ENCODE measurements at regions not wholly inside any gene's neighbourhood (a gene's known extent, or its start where the extent isn't known, plus 50 kb on each side); places are given as distances from the start of the nearest gene placed in this dataset.

DNA sequence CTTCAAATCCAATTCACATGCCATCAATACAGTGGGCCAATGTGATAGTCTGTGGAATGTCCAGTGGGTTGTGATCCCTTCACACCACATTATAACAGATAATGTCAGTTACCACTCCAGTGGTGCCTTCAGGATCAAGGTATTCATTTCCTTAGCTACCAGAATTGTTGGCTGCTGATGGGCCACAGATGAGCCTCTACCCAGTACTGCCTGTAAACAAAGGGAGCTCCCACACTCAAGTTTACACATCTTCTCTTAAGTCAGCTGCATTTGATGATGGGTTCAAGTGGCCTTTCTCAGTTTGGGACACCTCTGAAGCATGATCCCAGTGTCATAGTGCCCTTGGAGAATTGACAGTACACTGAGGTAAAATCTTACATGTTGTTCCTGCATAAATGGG is 477.0 kb upstream of the CD180 start:
- H3K9ac ChIP-seq (ENCODE audit: control insufficient read depth, insufficient read depth, low read length) = no peak overlapping the region
- BruUV-seq (replicated peaks) = no TSS peak
- ChIA-PET RAD21 (ENCODE audit: unreplicated experiment) (no interaction called here), SMC1A (ENCODE audit: uncharacterized antibody, unreplicated experiment) (no interaction called here), POLR2A (interaction anchor here (0.5 kb wide), 1 partner anchor 116 kb away, joined by 4 read pairs; no protein-coding TSS in a partner anchor), CTCF (no interaction called here)
- no peak overlapping the region for H2AFZ ChIP-seq (ENCODE audit: control insufficient read depth, low read depth, low read length)
- H4K20me1 ChIP-seq (ENCODE audit: control insufficient read depth, insufficient read depth) = no peaks in the 10 kb centered on the region
- FAIRE-seq = no peak
- H3K27ac ChIP-seq (ENCODE audit: control insufficient read depth, insufficient read depth) = no peak overlapping the region
- intact Hi-C loops (cut with micrococcal nuclease; ENCODE audit: unreplicated experiment) = no loop called here
- H3K4me3 ChIP-seq = no peak overlapping the region
- H3K36me3 ChIP-seq (ENCODE audit: control insufficient read depth in 2 of 2, insufficient read depth in 2 of 2, low read length in 1 of 2) = no peaks in the 10 kb centered on the region
- in situ Hi-C loops (cut with MboI) = no loop called here
- TF ChIP-seq CHD4 (IDR thresholded peaks at IDR 0.05) (no peak), RAD51 (IDR thresholded peaks at IDR 0.05) (no peak), NFYB (IDR thresholded peaks at IDR 0.05; ENCODE audit: insufficient read depth, low read depth, low read length) (no peak)
- TF ChIP-seq, protein P1, sequence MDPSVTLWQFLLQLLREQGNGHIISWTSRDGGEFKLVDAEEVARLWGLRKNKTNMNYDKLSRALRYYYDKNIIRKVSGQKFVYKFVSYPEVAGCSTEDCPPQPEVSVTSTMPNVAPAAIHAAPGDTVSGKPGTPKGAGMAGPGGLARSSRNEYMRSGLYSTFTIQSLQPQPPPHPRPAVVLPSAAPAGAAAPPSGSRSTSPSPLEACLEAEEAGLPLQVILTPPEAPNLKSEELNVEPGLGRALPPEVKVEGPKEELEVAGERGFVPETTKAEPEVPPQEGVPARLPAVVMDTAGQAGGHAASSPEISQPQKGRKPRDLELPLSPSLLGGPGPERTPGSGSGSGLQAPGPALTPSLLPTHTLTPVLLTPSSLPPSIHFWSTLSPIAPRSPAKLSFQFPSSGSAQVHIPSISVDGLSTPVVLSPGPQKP (IDR thresholded peaks at IDR 0.05; ENCODE audit: low read depth, low read length) = no peak
- TF ChIP-seq, protein P2, sequence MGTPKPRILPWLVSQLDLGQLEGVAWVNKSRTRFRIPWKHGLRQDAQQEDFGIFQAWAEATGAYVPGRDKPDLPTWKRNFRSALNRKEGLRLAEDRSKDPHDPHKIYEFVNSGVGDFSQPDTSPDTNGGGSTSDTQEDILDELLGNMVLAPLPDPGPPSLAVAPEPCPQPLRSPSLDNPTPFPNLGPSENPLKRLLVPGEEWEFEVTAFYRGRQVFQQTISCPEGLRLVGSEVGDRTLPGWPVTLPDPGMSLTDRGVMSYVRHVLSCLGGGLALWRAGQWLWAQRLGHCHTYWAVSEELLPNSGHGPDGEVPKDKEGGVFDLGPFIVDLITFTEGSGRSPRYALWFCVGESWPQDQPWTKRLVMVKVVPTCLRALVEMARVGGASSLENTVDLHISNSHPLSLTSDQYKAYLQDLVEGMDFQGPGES (IDR thresholded peaks at IDR 0.05) = no peak
- DNase-seq (ENCODE audit: low read depth, low spot score) = no peak
- no peaks in the 10 kb centered on the region for H3K9me3 ChIP-seq (replicated peaks; ENCODE audit: control insufficient read depth, insufficient read depth, low read length)
- no peak for ATAC-seq
- H3K4me2 ChIP-seq (ENCODE audit: control insufficient read depth, insufficient read depth) = no peak overlapping the region
- no peaks in the 10 kb centered on the region for H3K4me1 ChIP-seq (ENCODE audit: control insufficient read depth, insufficient read depth, low read length)
- H3K27me3 ChIP-seq (replicated peaks in 1 of 2; ENCODE audit: control insufficient read depth in 2 of 2, insufficient read depth in 2 of 2, low read length in 1 of 2) = no peaks in the 10 kb centered on the region
- no peaks in the 10 kb centered on the region for H3K79me2 ChIP-seq (ENCODE audit: control insufficient read depth, insufficient read depth, low read length)

DNA sequence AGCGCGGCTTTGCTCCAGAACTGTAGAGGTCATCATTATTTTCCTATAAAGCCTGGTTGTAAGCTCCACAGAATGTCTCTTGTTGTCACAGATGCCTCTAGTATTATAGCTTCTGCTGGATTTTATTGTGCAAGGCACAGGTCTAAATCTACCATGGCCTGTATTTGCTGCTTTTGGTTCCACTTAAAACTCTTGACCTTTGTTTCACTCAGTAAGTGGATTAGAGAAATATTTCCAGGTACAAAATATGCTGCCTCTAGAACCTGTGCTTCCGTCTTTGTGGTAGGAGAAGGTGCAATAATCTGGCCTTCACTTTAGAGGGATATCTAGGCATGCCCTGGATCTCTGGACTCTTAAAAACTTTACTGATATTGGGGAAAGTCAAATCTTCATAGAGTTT is 476.6 kb upstream of the CD180 start:
- FAIRE-seq (no peak), ATAC-seq (no peak), DNase-seq (ENCODE audit: low read depth, low spot score) (no peak)
- POLR2A ChIA-PET = no interaction called here
- Histone ChIP-seq H3K9me3 (replicated peaks; ENCODE audit: control insufficient read depth, insufficient read depth, low read length) (no peaks in the 10 kb centered on the region), H3K27ac (ENCODE audit: control insufficient read depth, insufficient read depth) (no peak overlapping the region), H3K79me2 (ENCODE audit: control insufficient read depth, insufficient read depth, low read length) (no peaks in the 10 kb centered on the region), H3K9ac (ENCODE audit: control insufficient read depth, insufficient read depth, low read length) (no peak overlapping the region), H3K4me1 (ENCODE audit: control insufficient read depth, insufficient read depth, low read length) (no peaks in the 10 kb centered on the region), H2AFZ (ENCODE audit: control insufficient read depth, low read depth, low read length) (no peak overlapping the region), H3K36me3 (ENCODE audit: control insufficient read depth in 2 of 2, insufficient read depth in 2 of 2, low read length in 1 of 2) (no peaks in the 10 kb centered on the region), H3K4me3 (no peak overlapping the region), H4K20me1 (ENCODE audit: control insufficient read depth, insufficient read depth) (no peaks in the 10 kb centered on the region), H3K27me3 (replicated peaks in 1 of 2; ENCODE audit: control insufficient read depth in 2 of 2, insufficient read depth in 2 of 2, low read length in 1 of 2) (no peaks in the 10 kb centered on the region), H3K4me2 (ENCODE audit: control insufficient read depth, insufficient read depth) (no peak overlapping the region)
- CTCF ChIA-PET = no interaction called here
- SMC1A ChIA-PET (ENCODE audit: uncharacterized antibody, unreplicated experiment) = no interaction called here
- RAD21 ChIA-PET (ENCODE audit: unreplicated experiment) = no interaction called here
- intact Hi-C loops (cut with micrococcal nuclease; ENCODE audit: unreplicated experiment) (no loop called here), in situ Hi-C loops (cut with MboI) (no loop called here)
- BruUV-seq (replicated peaks) = no TSS peak
- 81% methylated on average over 3 of the region's 3 CpGs for WGBS (ENCODE audit: insufficient coverage, insufficient replicate concordance, low lambda C conversion rate, missing lambda C conversion rate)
- TF ChIP-seq EGR1 (IDR thresholded peaks at IDR 0.05; ENCODE audit: borderline replicate concordance in 1 of 2, low read depth in 2 of 2, low read length in 2 of 2) (no peak), NFYA (IDR thresholded peaks at IDR 0.05; ENCODE audit: borderline replicate concordance, low read depth, low read length) (no peak), CBFB (IDR thresholded peaks at IDR 0.05; ENCODE audit: low read depth) (no peak), ZZZ3 (IDR thresholded peaks at IDR 0.05; ENCODE audit: control insufficient read depth, insufficient read length, low read depth) (no peak), BRCA1 (IDR thresholded peaks at IDR 0.05; ENCODE audit: low read depth, low read length) (no peak), SREBF1 (IDR thresholded peaks at IDR 0.05; ENCODE audit: low read length) (no peak), NR2C1 (IDR thresholded peaks at IDR 0.05) (no peak), TCF3 (IDR thresholded peaks at IDR 0.05; ENCODE audit: borderline replicate concordance, insufficient read depth, low read depth, low read length) (no peak), EZH2 (IDR thresholded peaks at IDR 0.05; ENCODE audit: borderline replicate concordance, control insufficient read depth, low read depth, low read length) (no peak), MXI1 (IDR thresholded peaks at IDR 0.05; ENCODE audit: low read depth, low read length) (no peak), HDAC2 (IDR thresholded peaks at IDR 0.05) (no peak)
- TF ChIP-seq, protein P3, sequence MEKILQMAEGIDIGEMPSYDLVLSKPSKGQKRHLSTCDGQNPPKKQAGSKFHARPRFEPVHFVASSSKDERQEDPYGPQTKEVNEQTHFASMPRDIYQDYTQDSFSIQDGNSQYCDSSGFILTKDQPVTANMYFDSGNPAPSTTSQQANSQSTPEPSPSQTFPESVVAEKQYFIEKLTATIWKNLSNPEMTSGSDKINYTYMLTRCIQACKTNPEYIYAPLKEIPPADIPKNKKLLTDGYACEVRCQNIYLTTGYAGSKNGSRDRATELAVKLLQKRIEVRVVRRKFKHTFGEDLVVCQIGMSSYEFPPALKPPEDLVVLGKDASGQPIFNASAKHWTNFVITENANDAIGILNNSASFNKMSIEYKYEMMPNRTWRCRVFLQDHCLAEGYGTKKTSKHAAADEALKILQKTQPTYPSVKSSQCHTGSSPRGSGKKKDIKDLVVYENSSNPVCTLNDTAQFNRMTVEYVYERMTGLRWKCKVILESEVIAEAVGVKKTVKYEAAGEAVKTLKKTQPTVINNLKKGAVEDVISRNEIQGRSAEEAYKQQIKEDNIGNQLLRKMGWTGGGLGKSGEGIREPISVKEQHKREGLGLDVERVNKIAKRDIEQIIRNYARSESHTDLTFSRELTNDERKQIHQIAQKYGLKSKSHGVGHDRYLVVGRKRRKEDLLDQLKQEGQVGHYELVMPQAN (conservative IDR thresholded peaks at IDR 0.05) = no peak
